HepG2 (cell line): ENCODE measurements at regions not wholly inside any gene's neighbourhood (a gene's known extent, or its start where the extent isn't known, plus 50 kb on each side); places are given as distances from the start of the nearest gene placed in this dataset.
"Not testable (repeated sequence)": the region's sequence is repeated elsewhere in the genome, so short reads cannot be mapped to it uniquely, and the experiment has no call there.

ENCODE experiments used
- ATAC-seq: fragments of 200-7000 bp; cut with Tn5 transposase; 3 replicates; pipeline ENCODE4 v1.9.1; 2020; ENCODE audit warnings: mild to moderate bottlenecking, moderate library complexity
- BruUV-seq: library from RNA; stranded (reverse); fragments of 400-500 nt; replicated peaks from 2 replicates; lab custom pipeline; 2021; lab: Mats Ljungman, UMichigan
- CTCF ChIA-PET: fragments of 300-600 bp; formaldehyde crosslinking; extraction: SDS; loops from one replicate; lab custom pipeline; 2021; ENCODE audit warnings: low total read pairs, inconsistent platforms, low intra/inter-chr PET ratio; lab: Yijun Ruan, JAX
- POLR2A ChIA-PET: fragments of 350-600 bp; sonication (Branson Sonifier 250); formaldehyde crosslinking; loops from one replicate; lab custom pipeline; 2020; ENCODE audit warnings: antibody characterized with exemption, inconsistent platforms; lab: Yijun Ruan, JAX
- DNase-seq: peaks from one replicate; pipeline ENCODE4 v3.0.0-alpha.2; 2015; ENCODE audit warnings: low spot score
- FAIRE-seq: peaks from 3 replicates; lab custom pipeline; 2011; peaks lifted over from hg19 to GRCh38; lab: Jason Lieb, UNC
- H2AFZ ChIP-seq: one replicate; pipeline ENCODE4 v1.6.1; 2011; ENCODE audit warnings: low read length, inconsistent platforms
- H3K27ac ChIP-seq: fragments of 300-600 bp; 3 replicates; pipeline ENCODE4 v1.8.0; 2011; ENCODE audit warnings: mixed run types, mild to moderate bottlenecking, mixed read lengths, low read length, inconsistent platforms; ENCODE audit not compliant: insufficient read depth; ENCODE audit errors: extremely low read length
- H3K27me3 ChIP-seq, 2 experiments: fragments of 200-600 bp in 1 of 2; 2 replicates in 1 of 2; 3 replicates in 1 of 2; pipeline versions ENCODE4 v1.6.0 to v1.8.0; 2011; ENCODE audit warnings: low read length in 2 of 2, mild to moderate bottlenecking in 2 of 2, moderate library complexity in 2 of 2, inconsistent platforms in 1 of 2; ENCODE audit not compliant: insufficient read depth in 2 of 2, control insufficient read depth in 1 of 2
- H3K36me3 ChIP-seq, 2 experiments: fragments of 200-600 bp in 1 of 2; replicated peaks in 1 of 2; 2 replicates in 1 of 2; 3 replicates in 1 of 2; pipeline versions ENCODE4 v1.5.1 to v1.8.0; 2011; ENCODE audit warnings: low read length in 2 of 2, inconsistent platforms in 1 of 2; ENCODE audit not compliant: insufficient read depth in 2 of 2, control insufficient read depth in 1 of 2
- H3K4me1 ChIP-seq: 2 replicates; pipeline ENCODE4 v1.5.1; 2012; ENCODE audit warnings: low read length, inconsistent platforms; ENCODE audit not compliant: insufficient read depth
- H3K4me2 ChIP-seq: 2 replicates; pipeline ENCODE4 v1.6.0; 2011; ENCODE audit warnings: low read depth, low read length, inconsistent platforms
- H3K4me3 ChIP-seq, 3 experiments: fragments of 200-600 bp in 1 of 3; sonication (generic), shearing (Covaris generic) in 1 of 3; replicated peaks in 1 of 3; 2 replicates each; pipeline ENCODE4 v1.5.1; 2011 to 2016; ENCODE audit warnings: low read length in 3 of 3, inconsistent platforms in 2 of 3, low read depth in 2 of 3, mild to moderate bottlenecking in 2 of 3, control low read depth in 1 of 3, mixed read lengths in 1 of 3; ENCODE audit not compliant: insufficient read depth in 1 of 3
- H3K79me2 ChIP-seq: one replicate; pipeline ENCODE4 v1.6.1; 2011; ENCODE audit warnings: low read length, inconsistent platforms; ENCODE audit not compliant: insufficient read depth
- H3K9ac ChIP-seq: 2 replicates; pipeline ENCODE4 v1.6.0; 2011; ENCODE audit warnings: mild to moderate bottlenecking, low read depth, low read length, inconsistent platforms; ENCODE audit not compliant: insufficient read depth
- H3K9me3 ChIP-seq: 2 replicates; pipeline ENCODE4 v1.5.1; 2012; ENCODE audit warnings: mild to moderate bottlenecking, low read length
- H4K20me1 ChIP-seq: 2 replicates; pipeline ENCODE4 v1.6.0; 2011; ENCODE audit warnings: inconsistent platforms, mild to moderate bottlenecking, low read length, moderate library complexity; ENCODE audit not compliant: insufficient read depth
- FOXJ3 ChIP-seq: sonication (generic); formaldehyde crosslinking; IDR thresholded peaks from 2 replicates; pipeline ENCODE4 v1.4.0; 2020; ENCODE audit warnings: missing genetic modification reagents, mild to moderate bottlenecking, borderline replicate concordance
- HOXA3 ChIP-seq: sonication (generic); formaldehyde crosslinking; IDR thresholded peaks from 2 replicates; pipeline ENCODE4 v1.5.0; 2020; ENCODE audit warnings: missing genetic modification reagents
- MYNN ChIP-seq: sonication (generic); formaldehyde crosslinking; IDR thresholded peaks from 2 replicates; pipeline ENCODE4 v1.4.0; 2020; ENCODE audit warnings: mild to moderate bottlenecking, low read depth, missing genetic modification reagents
- NFYB ChIP-seq: sonication (generic); formaldehyde crosslinking; IDR thresholded peaks from 2 replicates; pipeline ENCODE4 v1.4.0; 2020; ENCODE audit warnings: missing genetic modification reagents
- NR1H2 ChIP-seq: sonication (generic); formaldehyde crosslinking; IDR thresholded peaks from 2 replicates; pipeline ENCODE4 v1.8.1; 2022; ENCODE audit warnings: low read depth, missing genetic modification reagents, borderline replicate concordance
- TRIM24 ChIP-seq: sonication (generic); formaldehyde crosslinking; IDR thresholded peaks from 2 replicates; pipeline ENCODE4 v1.8.0; 2022; ENCODE audit warnings: mild to moderate bottlenecking, missing genetic modification reagents
- ZNF562 ChIP-seq: sonication (generic); formaldehyde crosslinking; IDR thresholded peaks from 2 replicates; pipeline ENCODE4 v1.8.0; 2022; ENCODE audit warnings: missing genetic modification reagents, borderline replicate concordance
- WGBS: methylation state at CpG from one replicate; pipeline ENCODE4 v1.1.6; 2017; ENCODE audit warnings: low lambda C conversion rate; 5-methylcytosine and 5-hydroxymethylcytosine counted together
- in situ Hi-C: cut with HindIII; loops from 2 replicates; pipeline ENCODE4 v1.10.0; 2017; ENCODE audit warnings: low pct_unique_long_range_greater_than_20kb; ENCODE audit not compliant: extremely low pct_ligation_motif_present
- intact Hi-C: fragments of 100-400 bp; cut with micrococcal nuclease; formaldehyde crosslinking; loops from one replicate; pipeline ENCODE4 v1.10.0; 2022; ENCODE audit not compliant: unreplicated experiment
- TF ChIP-seq, protein P1 (sequence below): sonication (generic); formaldehyde crosslinking; conservative IDR thresholded peaks from 2 replicates; pipeline ENCODE4 v1.8.0; 2022; ENCODE audit warnings: low read depth, missing genetic modification reagents
- TF ChIP-seq, protein P2 (sequence below): fragments of 450-650 bp; IDR thresholded peaks from 2 replicates; pipeline ENCODE4 v1.6.1; 2017

DNA sequence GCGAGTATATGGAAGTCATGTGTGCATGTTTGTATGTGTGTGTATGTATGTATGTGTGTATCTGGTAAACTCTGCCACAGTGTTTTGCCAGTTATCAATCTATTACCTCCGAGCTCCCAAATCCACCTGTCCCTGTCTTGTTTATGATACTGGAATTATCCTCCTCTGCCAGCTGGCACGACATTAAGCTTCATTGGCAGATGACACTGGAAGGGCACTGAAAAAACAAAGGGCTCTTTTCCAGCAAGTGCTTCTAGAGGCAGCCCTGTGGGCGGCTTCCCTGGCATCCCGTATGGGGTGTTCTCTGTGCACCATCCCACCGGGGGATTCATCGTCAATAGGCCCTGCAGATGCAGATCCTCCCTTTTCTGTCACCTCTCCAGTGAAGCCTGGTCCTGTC, 221.5 kb downstream of the MSX2 start (continued):
- TF ChIP-seq, protein P1, sequence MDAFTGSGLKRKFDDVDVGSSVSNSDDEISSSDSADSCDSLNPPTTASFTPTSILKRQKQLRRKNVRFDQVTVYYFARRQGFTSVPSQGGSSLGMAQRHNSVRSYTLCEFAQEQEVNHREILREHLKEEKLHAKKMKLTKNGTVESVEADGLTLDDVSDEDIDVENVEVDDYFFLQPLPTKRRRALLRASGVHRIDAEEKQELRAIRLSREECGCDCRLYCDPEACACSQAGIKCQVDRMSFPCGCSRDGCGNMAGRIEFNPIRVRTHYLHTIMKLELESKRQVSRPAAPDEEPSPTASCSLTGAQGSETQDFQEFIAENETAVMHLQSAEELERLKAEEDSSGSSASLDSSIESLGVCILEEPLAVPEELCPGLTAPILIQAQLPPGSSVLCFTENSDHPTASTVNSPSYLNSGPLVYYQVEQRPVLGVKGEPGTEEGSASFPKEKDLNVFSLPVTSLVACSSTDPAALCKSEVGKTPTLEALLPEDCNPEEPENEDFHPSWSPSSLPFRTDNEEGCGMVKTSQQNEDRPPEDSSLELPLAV, result no peak
- TF ChIP-seq, all 625 proteins: peak for 0

DNA sequence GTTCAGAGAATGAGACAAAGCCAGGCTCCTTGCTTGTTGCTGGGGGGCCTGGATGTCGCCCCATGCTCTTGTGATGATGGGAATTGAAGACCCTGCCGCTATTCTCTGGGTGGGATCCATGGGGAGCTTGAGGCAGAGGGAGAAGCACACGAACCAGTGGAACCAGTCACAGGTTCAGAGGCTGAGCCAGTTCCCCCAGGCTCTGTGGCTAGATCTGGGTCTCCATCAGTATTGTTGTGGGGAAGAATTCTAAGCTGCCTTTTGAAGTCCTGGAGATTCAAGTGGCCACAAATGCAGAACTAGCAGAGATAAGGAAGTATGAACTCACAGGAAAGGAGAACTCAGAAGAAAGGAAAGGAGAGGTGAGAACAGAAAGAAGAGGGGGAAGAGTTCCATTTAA, 219.4 kb downstream of the MSX2 start:
- Histone ChIP-seq H3K4me2 (no peak overlapping the region), H3K27me3 (no peaks in the 10 kb centered on the region; a peak in 1 of 5 replicates), H3K36me3 (no peaks in the 10 kb centered on the region), H3K9ac (no peak overlapping the region), H2AFZ (no peak overlapping the region), H3K79me2 (no peaks in the 10 kb centered on the region), H3K9me3 (no peaks in the 10 kb centered on the region), H3K4me3 (no peak overlapping the region), H3K4me1 (0 out of 2 replicates have a peak, but pooled peaks cover 6% of the 10 kb centered on the region), H4K20me1 (no peaks in the 10 kb centered on the region), H3K27ac (no peak overlapping the region)
- in situ Hi-C loops (no loop called here), intact Hi-C loops (no loop called here)
- POLR2A ChIA-PET, result no interaction called here
- TF ChIP-seq HOXA3 (CRISPR knock-in tag), result no peak
- no peak for TF ChIP-seq MYNN (CRISPR knock-in tag)
- TF ChIP-seq NR1H2 (CRISPR knock-in tag), result no peak
- no peak for TF ChIP-seq ZNF562 (CRISPR knock-in tag)
- TF ChIP-seq, protein P2, sequence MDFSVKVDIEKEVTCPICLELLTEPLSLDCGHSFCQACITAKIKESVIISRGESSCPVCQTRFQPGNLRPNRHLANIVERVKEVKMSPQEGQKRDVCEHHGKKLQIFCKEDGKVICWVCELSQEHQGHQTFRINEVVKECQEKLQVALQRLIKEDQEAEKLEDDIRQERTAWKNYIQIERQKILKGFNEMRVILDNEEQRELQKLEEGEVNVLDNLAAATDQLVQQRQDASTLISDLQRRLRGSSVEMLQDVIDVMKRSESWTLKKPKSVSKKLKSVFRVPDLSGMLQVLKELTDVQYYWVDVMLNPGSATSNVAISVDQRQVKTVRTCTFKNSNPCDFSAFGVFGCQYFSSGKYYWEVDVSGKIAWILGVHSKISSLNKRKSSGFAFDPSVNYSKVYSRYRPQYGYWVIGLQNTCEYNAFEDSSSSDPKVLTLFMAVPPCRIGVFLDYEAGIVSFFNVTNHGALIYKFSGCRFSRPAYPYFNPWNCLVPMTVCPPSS, result no peak
- no peak for TF ChIP-seq FOXJ3 (CRISPR knock-in tag)
- TF ChIP-seq NFYB, result no peak
- no peak for TF ChIP-seq TRIM24
- ATAC-seq (no peak), FAIRE-seq (no peak), DNase-seq (no peak)
- no TSS peak for BruUV-seq
- WGBS, result no CpG with 5 or more reads among the region's 3 CpGs
- CTCF ChIA-PET, result no interaction called here

DNA sequence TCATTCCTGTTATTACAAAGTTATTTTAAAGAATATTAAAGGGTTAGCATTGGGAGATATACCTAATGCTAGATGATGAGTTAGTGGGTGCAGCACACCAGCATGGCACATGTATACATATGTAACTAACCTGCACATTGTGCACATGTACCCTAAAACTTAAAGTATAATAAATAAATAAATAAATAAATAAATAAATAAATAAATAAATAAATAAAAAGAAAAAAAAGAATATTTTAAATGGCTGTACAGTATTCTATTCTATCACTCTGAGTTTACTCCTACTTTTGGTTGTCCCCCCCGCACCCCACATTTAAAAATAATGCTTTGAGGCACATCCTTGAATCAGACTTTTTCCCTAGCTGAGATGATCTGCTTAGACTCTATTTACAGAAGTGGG, 218.6 kb downstream of the MSX2 start:
- WGBS, result 0% methylated on average over 1 of the region's 1 CpG
- H3K4me2 ChIP-seq, H4K20me1 ChIP-seq, intact Hi-C loops, H3K79me2 ChIP-seq, H3K27me3 ChIP-seq, ATAC-seq, H3K9ac ChIP-seq, in situ Hi-C loops, POLR2A ChIA-PET, H3K36me3 ChIP-seq, DNase-seq, CTCF ChIA-PET, BruUV-seq, H2AFZ ChIP-seq, H3K4me3 ChIP-seq, FAIRE-seq, H3K4me1 ChIP-seq, H3K27ac ChIP-seq, H3K9me3 ChIP-seq: not testable (repeated sequence)
